Epithelial cell of proximal tubule (primary cell): ENCODE measurements at regions not wholly inside any gene's neighbourhood (a gene's known extent, or its start where the extent isn't known, plus 50 kb on each side); places are given as distances from the start of the nearest gene placed in this dataset.

ENCODE experiments used
- DNase-seq: peaks from one replicate; pipeline ENCODE4 v3.0.0-alpha.2; 2011; ENCODE audit warnings: low read depth
- H3K4me3 ChIP-seq: 2 replicates; pipeline ENCODE4 v1.5.1; 2011; ENCODE audit warnings: low read depth, mild to moderate bottlenecking, low read length
- TF ChIP-seq, protein P1 (sequence below): conservative IDR thresholded peaks from 2 replicates; pipeline ENCODE4 v1.5.1; 2012; ENCODE audit warnings: low read depth, mild to moderate bottlenecking, low read length

DNA sequence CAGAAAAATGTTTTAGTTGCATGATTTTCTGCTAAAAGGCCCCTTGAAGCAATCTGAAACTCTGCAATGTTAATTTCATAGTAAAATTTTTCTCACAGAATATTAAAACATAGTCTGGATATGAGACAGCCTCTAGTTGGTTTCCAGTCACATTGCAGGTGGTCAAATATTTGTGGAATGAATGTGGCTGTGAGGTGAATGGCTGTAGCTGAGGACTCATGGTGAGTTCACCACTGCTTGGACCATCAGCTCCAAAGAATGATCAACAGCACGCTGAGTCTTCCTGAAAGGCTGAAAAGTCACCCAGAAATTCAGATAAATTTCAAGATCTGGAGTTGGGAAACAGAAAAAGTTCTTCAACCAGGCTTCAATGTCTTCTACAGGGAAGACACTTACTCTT is 79.8 kb downstream of the MAT2B start:
- no peak for DNase-seq
- TF ChIP-seq, protein P1, sequence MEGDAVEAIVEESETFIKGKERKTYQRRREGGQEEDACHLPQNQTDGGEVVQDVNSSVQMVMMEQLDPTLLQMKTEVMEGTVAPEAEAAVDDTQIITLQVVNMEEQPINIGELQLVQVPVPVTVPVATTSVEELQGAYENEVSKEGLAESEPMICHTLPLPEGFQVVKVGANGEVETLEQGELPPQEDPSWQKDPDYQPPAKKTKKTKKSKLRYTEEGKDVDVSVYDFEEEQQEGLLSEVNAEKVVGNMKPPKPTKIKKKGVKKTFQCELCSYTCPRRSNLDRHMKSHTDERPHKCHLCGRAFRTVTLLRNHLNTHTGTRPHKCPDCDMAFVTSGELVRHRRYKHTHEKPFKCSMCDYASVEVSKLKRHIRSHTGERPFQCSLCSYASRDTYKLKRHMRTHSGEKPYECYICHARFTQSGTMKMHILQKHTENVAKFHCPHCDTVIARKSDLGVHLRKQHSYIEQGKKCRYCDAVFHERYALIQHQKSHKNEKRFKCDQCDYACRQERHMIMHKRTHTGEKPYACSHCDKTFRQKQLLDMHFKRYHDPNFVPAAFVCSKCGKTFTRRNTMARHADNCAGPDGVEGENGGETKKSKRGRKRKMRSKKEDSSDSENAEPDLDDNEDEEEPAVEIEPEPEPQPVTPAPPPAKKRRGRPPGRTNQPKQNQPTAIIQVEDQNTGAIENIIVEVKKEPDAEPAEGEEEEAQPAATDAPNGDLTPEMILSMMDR: no peak
- no peak overlapping the region for H3K4me3 ChIP-seq

DNA sequence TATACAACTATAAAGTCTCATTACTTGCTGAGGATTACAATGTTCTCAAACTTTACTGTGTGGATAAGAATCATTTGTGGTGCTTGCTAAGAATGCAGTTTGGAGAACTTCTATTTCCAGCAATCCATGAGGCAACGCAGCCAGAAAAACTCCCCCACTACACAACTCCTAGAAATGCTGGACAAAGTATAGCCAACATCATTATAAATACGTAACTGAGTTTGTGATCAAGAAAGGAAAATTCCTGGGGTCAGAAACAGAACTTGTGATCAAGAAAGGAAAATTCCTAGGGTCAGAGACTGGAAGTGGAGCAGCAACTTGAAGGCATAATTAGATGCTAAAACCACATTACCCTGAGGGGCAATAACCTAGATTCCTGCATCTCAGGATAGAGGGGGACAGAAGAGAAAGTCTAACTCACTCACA is 81.1 kb downstream of the MAT2B start:
- TF ChIP-seq, protein P1: no peak
- DNase-seq: no peak

DNA sequence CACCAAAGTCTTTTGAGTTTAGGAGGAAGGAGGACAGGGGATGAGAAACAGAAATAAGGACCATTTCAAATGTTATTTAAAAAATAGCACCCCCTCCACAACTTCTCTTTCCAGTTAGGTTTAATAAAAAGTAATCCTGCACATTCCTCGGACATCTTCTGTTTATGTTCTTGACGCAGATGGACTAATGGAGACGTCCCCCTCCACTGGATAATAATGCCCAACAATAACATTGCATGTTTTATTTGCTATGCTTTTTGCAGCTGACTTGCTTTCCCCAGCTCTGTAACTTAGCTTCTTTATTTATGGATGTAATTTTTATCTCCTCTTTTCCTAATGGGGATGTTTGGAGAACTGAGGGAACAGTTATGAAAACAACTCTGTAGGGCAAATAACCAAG is 89.5 kb downstream of the MAT2B start:
- H3K4me3 ChIP-seq: no peak overlapping the region
- TF ChIP-seq, protein P1: no peak
- no peak for DNase-seq

More for the DNA sequence above, 81.1 kb downstream of the MAT2B start:
- H3K4me3 ChIP-seq: no peak overlapping the region

DNA sequence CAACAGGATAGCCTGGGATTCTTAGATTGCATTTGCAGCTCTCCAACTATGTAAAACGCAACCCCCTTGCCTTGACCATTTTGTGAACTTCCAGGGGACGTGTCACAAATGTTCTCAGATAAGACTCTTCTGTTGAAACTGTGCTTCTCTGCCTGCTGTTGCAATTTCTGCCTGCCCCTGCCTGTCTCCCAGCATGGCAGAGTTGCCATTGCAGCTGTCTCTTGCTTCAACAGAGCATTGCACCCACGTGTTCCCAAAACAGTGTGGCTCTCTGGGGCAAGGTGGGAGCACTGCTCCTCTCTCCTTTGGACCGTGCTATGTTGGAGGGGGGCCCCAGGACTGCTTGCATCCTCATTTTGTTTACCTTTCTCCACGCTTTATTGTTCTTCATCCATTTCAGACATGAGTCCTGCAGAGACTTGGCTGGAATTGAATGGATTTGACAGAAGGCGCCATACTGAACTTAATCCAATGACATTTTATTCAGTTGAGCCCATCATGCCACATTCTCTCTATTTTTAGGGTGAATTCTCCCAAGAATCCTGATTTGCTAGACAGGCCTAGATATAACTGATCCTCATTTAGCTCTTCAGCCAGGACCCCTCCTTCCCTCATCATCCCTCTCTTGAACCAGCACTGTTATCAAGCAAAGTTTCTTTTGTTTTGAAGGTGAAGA is 90.7 kb downstream of the MAT2B start:
- DNase-seq: no peak
- TF ChIP-seq, protein P1: no peak
- no peak overlapping the region for H3K4me3 ChIP-seq

DNA sequence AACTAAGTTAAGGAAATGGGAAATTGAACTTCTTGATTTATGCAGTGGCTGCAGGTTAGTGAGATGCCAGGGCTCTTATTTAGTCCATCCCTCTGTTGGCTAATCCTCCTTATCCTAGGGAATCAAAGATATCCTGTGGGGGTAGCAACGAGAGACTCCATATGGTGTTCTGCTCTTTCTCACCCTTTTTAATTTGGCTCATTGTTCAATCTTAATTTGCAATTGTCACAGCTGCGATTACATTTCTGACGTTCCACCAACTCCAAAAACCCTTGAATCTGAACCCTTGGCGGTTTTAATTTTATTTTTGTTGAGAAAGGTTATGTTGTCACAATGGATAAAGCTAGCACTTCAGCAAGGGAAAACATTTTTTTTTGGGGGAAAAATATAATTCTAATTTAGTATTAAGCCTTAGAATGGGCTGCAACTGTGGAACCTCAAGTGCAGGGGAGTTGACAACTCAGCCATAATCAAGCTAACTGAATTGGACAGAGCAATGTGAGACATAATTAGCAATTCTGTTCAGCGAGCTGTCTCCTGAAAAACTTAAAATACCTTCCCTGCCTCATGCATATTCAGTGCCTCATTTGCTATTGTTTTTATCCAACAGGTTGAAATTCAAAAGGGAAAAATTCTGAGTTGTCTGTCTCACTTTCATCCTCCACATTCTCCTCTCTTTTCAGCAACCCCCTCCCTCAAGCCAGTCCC is 91.3 kb downstream of the MAT2B start:
- TF ChIP-seq, protein P1: no peak
- DNase-seq: no peak
- H3K4me3 ChIP-seq: no peak overlapping the region

DNA sequence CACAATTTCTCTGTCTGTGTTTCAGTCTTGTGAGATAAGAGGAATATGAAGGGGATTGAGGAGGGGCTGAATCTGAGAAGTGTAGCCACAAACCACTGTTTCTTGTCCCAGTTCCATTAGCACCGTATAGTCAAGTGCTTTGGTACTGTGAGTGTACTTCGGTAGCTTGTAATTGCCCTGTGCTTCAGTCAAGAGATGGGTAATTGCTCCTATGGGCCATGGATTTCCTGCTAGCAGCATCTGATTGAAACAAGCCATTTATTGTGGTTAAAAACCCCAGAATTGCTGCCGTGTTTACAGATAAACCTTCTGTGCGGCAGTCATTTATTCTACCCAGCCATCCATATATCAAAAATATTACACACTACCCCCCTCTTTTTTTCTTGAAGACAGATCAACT is 98.6 kb downstream of the MAT2B start:
- TF ChIP-seq, protein P1: no peak

More for the DNA sequence above, 98.6 kb downstream of the MAT2B start:
- H3K4me3 ChIP-seq: no peak overlapping the region
- DNase-seq: no peak
